PFSK-1 (cell line): ENCODE measurements at regions not wholly inside any gene's neighbourhood (a gene's known extent, or its start where the extent isn't known, plus 50 kb on each side); places are given as distances from the start of the nearest gene placed in this dataset.

Experiments used
- POLR2AphosphoS5 ChIP-seq: IDR thresholded peaks from 2 replicates; pipeline ENCODE4 v1.6.1; 2012; ENCODE audit warnings: low read depth, mild to moderate bottlenecking, control low read depth, low read length, moderate library complexity
- TAF1 ChIP-seq: IDR thresholded peaks from 2 replicates; pipeline ENCODE4 v1.6.1; 2012; ENCODE audit warnings: low read length, control low read depth, borderline replicate concordance; ENCODE audit not compliant: insufficient read depth

DNA sequence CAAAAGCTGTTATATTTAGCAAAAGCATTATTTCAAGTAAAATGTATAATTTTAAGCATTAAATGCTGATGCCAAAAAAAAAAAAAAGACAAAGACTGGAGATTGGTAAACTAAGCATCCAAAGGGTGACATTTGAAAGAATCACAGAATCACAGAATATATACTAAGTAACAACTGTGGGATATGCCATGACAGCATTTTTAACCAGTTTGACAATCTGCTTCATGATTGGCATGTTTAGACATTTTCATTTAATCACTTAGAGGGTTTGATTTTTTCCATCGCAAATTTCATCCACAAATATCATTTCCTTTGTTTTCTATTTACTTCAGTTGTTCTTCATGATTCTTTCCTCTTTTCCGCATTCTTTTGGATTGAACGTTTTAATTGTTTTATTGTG is 66.9 kb upstream of the TMEM18 start:
- TF ChIP-seq TAF1 = no peak
- no peak for TF ChIP-seq POLR2AphosphoS5
